ENCODE measurements at regions not wholly inside any gene's neighbourhood (a gene's known extent, or its start where the extent isn't known, plus 50 kb on each side); places are given as distances from the start of the nearest gene placed in this dataset.
"Not testable (repeated sequence)": the region's sequence is repeated elsewhere in the genome, so short reads cannot be mapped to it uniquely, and the experiment has no call there.

DNA sequence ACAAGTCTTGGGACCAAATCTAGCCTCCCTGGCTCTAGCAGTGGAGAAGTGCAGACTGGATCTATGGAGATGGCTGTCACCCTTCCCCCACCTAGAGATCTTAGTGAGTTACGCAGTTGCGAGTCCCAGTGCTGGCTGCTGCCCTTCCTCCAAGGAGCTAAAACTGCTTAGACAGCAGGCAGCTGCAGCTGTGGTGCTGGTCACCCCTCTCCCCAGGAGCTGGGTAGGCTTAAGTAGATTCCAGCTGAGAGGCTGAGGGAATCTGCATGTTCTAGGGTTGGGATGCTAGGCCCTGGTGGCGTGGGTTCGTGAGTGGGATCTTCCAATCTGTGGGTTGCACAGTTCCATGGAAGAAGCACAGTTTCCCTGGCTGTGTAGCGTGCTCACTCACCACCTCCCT, 120.2 kb downstream of the SLC35B3 start:
- no peaks in the 10 kb centered on the region for H3K4me1 Mint-ChIP-seq (ENCODE audit: low read depth in 2 of 2)
- H3K4me3 Mint-ChIP-seq = no peak overlapping the region
- peaks cover 0 to 13% of the 10 kb centered on the region in 2 donors for H3K27me3 Mint-ChIP-seq
- H3K9me3 Mint-ChIP-seq = peaks cover 16% of the 10 kb centered on the region
- no peak for DNase-seq (ENCODE audit: low spot score)
- peak in 1 of 2 donors; percentile 33 for ATAC-seq
- peaks cover 6% of the 10 kb centered on the region for H3K36me3 Mint-ChIP-seq
- no peak overlapping the region for H3K27ac Mint-ChIP-seq

DNA sequence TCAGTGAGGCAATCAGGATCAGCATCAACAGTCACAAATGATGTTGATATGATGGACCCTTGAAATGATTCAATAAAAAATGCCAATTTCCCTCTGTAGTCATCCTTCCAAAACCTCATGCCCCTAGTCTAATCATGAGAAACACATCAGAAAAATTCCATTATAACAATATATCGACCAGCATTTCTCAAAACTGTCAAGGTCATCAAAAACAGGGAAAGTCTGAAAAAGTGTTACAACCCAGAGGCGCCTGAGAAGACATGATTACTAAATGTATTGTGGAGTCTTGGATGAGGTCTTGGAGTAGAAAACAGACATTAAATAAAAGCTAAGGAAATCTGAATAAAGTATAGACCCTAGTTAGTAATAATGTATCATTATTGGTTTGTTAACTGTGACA, 133.8 kb downstream of the SLC35B3 start:
- DNase-seq (ENCODE audit: low spot score) = no peak
- Mint-ChIP-seq H3K4me1 (ENCODE audit: low read depth in 2 of 2) (no peaks in the 10 kb centered on the region), H3K27me3 (peaks cover 0 to 2% of the 10 kb centered on the region in 2 donors)

DNA sequence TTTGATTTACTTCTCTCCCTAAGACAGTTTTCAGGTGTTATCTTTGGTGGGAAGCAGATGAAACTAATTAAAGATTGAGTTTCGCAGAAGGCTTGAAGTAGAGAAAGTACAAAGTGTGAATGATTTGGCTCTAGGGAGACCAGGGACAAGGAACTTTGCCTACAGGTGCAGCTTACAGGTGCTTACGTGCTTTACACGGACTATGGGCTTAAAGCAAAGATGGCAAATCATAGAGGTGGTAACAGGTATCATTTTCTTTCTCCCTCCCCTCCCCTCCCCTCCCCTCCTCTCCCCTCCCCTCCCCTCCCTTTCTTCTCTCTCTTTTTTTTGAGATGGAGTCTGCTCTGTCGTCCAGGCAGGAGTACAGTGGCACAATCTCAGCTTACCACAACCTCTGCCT, 136.3 kb downstream of the SLC35B3 start:
- H3K27me3 Mint-ChIP-seq = peaks cover 0 to 4% of the 10 kb centered on the region in 2 donors
- H3K9me3 Mint-ChIP-seq = peaks cover 5% of the 10 kb centered on the region
- DNase-seq (ENCODE audit: low spot score) (no peak), ATAC-seq (no peak)
- H3K36me3 Mint-ChIP-seq = no peaks in the 10 kb centered on the region
- no peak overlapping the region for H3K27ac Mint-ChIP-seq
- no peaks in the 10 kb centered on the region for H3K4me1 Mint-ChIP-seq (ENCODE audit: low read depth in 2 of 2)
- H3K4me3 Mint-ChIP-seq = no peak overlapping the region

More for the DNA sequence above, 133.8 kb downstream of the SLC35B3 start:
- H3K4me3 Mint-ChIP-seq = no peak overlapping the region
- ATAC-seq = no peak
- H3K27ac Mint-ChIP-seq = no peak overlapping the region
- peaks cover 11% of the 10 kb centered on the region for H3K9me3 Mint-ChIP-seq
- H3K36me3 Mint-ChIP-seq = no peaks in the 10 kb centered on the region

DNA sequence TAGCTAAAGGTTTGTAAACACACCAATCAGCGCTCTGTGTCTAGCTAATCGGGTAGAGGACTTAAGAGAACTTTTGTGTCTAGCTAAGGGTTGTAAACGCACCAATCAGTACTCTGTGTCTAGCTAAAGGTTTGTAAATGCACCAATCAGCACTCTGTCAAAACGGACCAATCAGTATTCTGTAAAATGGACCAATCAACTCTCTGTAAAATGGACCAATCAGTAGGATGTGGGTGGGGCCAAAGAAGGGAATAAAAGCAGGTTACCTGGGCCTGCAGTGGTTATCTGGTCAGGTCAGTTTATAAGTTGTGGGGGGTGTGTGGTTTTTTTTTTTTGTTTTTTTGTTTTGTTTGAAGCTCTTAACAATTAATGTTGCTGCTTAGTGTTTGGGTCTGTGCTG, 152.4 kb downstream of the SLC35B3 start:
- not testable (repeated sequence) for H3K27ac Mint-ChIP-seq, H3K36me3 Mint-ChIP-seq, H3K9me3 Mint-ChIP-seq

DNA sequence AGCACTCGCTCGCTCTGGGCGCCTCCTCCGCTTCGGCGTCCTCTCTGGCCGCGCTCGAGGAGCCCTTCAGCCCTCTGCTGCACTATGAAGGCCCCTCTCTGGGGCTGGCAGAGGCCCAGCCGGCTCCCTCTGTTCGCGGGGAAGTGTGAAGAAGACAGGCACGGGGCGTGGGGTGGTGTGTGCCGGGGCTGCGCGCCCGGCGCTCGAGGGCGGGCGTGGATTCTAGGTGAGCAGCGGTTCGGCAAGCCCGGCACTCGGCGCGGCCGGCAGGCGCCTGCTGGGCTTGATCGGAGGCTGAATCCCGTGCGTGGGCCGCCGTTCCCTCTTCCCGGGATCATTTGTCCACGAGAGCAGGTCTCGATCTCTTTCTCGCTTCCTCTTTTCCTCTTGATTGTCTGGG, 153.0 kb downstream of the SLC35B3 start:
- H3K27ac Mint-ChIP-seq = no peak overlapping the region
- peaks cover 5% of the 10 kb centered on the region for H3K9me3 Mint-ChIP-seq
- DNase-seq (ENCODE audit: low spot score) = no peak
- peak in 1 of 2 donors; percentile 15 for ATAC-seq
- H3K27me3 Mint-ChIP-seq = peaks cover 0 to 1% of the 10 kb centered on the region in 2 donors
- no peaks in the 10 kb centered on the region for H3K36me3 Mint-ChIP-seq
- H3K4me1 Mint-ChIP-seq (ENCODE audit: low read depth in 2 of 2) = peaks cover 3 to 9% of the 10 kb centered on the region in 2 donors
- H3K4me3 Mint-ChIP-seq = no peak overlapping the region

More for the DNA sequence above, 152.4 kb downstream of the SLC35B3 start:
- DNase-seq (ENCODE audit: low spot score); ATAC-seq; H3K27me3 Mint-ChIP-seq; H3K4me1 Mint-ChIP-seq (ENCODE audit: low read depth in 2 of 2); H3K4me3 Mint-ChIP-seq: not testable (repeated sequence)

DNA sequence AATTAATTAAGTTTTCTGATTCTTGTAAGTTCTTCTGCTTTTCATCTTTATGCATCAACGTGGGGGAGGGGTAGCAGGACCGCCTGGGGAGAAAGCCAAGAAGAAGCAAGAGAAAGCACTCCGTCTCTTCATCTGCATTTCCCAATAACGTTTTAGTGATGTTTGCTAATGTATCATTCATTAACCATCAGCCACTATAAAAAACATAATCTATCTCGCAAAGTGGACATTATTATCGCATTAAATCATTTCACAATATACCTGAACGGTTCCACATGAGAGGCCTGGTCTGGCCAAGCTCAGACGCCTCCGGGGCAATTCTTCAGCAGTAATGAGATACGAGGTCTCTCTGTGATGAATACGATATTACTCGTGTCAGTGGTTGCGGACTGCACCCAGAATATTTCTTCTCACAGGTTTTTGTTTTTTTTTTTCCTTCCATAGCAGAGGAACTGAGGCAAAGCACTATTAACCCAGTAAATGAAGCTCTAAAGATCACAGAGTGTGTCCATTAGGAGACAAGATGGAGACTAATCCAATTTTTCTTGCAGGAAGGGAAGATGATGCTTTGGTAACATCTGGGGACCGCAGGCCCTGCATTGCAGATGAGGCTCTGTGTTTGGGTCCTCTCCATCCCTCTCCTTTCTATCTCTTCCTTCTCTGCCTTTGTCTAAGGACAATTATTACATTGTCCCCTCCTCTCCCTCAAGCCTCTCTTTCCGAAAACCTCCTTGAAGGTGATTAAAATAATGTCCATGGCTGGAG, 156.1 kb downstream of the SLC35B3 start:
- Mint-ChIP-seq H3K4me3 (no peak overlapping the region), H3K9me3 (no peaks in the 10 kb centered on the region), H3K36me3 (no peaks in the 10 kb centered on the region), H3K27ac (no peak overlapping the region), H3K4me1 (ENCODE audit: low read depth in 2 of 2) (peaks cover 3 to 9% of the 10 kb centered on the region in 2 donors), H3K27me3 (peaks cover 0 to 3% of the 10 kb centered on the region in 2 donors)
- DNase-seq (ENCODE audit: low spot score) (no peak), ATAC-seq (no peak)

DNA sequence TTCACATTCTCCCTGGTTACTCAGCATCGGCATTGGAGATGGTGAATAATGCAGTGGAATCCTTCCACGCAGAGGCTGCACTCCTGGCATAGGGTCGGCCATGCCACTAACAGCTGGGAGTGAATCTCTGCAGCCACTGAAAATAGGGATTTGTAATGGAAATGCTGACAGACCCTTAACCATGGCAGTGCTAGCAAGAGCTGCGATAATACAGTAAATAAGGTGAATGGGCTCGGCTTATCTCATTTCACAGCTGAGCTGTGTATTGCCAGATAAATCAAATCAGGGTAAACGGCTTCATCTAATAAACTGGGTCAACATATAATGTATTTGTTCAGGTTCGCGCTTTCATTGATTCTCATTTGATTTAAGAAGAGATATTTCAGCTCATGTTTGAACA, 156.8 kb downstream of the SLC35B3 start:
- no peak for ATAC-seq
- DNase-seq (ENCODE audit: low spot score) = no peak
- Mint-ChIP-seq H3K36me3 (no peaks in the 10 kb centered on the region), H3K4me3 (no peak overlapping the region), H3K27me3 (peaks cover 0 to 3% of the 10 kb centered on the region in 2 donors), H3K27ac (no peak overlapping the region), H3K9me3 (no peaks in the 10 kb centered on the region), H3K4me1 (ENCODE audit: low read depth in 2 of 2) (peaks cover 3 to 9% of the 10 kb centered on the region in 2 donors)

DNA sequence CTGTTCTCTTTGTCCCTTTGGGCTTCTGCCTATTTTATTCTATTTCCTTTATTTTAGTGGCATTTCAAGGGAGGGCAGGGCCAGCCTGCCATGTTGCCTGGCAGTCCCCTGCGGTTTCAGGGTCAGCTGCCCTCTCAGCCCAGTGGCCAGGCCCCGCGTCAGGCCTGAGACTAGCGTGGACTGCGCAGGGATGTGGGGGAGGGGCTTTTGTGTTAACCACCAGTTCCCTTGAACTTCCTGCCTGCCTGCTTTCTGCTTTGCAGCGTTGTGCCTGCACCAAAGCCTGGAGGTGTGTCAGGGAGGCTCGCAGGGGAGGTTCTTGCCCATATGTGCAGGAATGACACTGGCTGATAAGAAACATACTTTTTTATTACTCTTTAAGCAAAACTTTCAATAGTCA, 157.6 kb downstream of the SLC35B3 start:
- DNase-seq (ENCODE audit: low spot score) = no peak

DNA sequence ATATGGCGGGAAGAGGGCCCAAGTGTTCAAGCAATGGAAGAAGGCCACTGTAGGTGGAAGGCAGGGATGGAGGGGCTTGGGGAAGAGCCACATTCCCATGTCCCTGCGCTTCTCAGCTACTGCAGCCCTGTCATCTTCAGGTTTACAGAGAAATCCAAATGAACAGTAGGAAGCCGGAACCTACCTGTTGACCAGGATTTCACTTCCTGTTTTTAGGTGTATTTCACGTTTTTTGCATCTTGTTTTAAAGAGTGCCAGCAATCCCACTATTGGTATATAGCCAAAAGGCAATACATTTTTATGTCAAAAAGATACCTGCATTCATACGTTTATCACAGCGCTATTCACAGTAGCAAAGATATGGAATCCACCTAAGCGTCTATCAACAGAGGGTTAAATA, 159.2 kb downstream of the SLC35B3 start:
- peaks cover 0 to 9% of the 10 kb centered on the region in 2 donors for H3K4me1 Mint-ChIP-seq (ENCODE audit: low read depth in 2 of 2)
- peaks cover 0 to 3% of the 10 kb centered on the region in 2 donors for H3K27me3 Mint-ChIP-seq
- no peaks in the 10 kb centered on the region for H3K9me3 Mint-ChIP-seq
- H3K27ac Mint-ChIP-seq = no peak overlapping the region
- H3K36me3 Mint-ChIP-seq = no peaks in the 10 kb centered on the region
- ATAC-seq (no peak), DNase-seq (ENCODE audit: low spot score) (no peak)
- no peak overlapping the region for H3K4me3 Mint-ChIP-seq

More for the DNA sequence above, 157.6 kb downstream of the SLC35B3 start:
- no peak overlapping the region for H3K4me3 Mint-ChIP-seq
- peaks cover 2 to 9% of the 10 kb centered on the region in 2 donors for H3K4me1 Mint-ChIP-seq (ENCODE audit: low read depth in 2 of 2)
- H3K9me3 Mint-ChIP-seq = no peaks in the 10 kb centered on the region
- ATAC-seq = peak in 1 of 2 donors; percentile 57
- H3K36me3 Mint-ChIP-seq = no peaks in the 10 kb centered on the region
- H3K27ac Mint-ChIP-seq = no peak overlapping the region
- H3K27me3 Mint-ChIP-seq = peaks cover 0 to 3% of the 10 kb centered on the region in 2 donors

DNA sequence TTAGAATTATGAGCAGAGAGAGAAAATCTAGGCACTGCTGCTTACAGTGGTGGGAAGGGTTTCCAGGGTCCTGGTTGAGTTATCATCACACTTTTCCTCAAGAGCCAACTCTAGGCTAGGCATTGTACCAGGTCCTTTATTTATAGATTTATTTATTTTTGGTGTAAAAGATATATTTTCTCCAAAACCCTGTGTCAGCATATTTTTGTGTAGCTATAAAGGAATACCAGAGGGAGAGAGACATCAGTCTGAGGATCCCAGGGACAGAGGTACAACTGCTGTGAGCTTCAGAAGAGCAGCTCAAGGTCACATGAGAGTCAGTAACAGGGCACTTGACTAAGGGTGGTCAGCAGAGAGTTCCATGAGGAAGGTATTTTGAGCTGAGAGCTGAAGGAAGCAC, 159.7 kb downstream of the SLC35B3 start:
- H3K4me3 Mint-ChIP-seq = no peak overlapping the region
- DNase-seq (ENCODE audit: low spot score) (no peak), ATAC-seq (no peak)
- H3K4me1 Mint-ChIP-seq (ENCODE audit: low read depth in 2 of 2) = peaks cover 0 to 9% of the 10 kb centered on the region in 2 donors
- peaks cover 0 to 3% of the 10 kb centered on the region in 2 donors for H3K27me3 Mint-ChIP-seq
- H3K27ac Mint-ChIP-seq = no peak overlapping the region
- no peaks in the 10 kb centered on the region for H3K36me3 Mint-ChIP-seq
- no peaks in the 10 kb centered on the region for H3K9me3 Mint-ChIP-seq

DNA sequence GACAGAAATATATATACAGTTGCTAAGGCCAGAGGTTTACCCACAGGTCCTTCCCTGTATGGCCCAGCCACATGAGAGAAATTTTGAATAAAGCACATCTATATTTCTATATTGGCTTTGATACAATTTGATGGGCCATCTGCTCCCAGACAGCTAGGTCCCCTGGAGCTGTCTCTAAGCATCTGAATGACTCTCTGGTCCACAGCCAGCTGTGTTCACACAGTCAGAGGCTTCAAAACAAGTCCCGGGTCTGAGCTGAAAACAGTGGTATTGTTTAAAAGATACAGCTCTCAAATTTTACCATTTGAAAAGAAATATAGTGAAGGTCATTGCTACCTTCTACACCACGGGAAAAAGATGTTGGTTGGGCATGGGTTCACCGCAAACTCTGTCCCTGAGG, 161.1 kb downstream of the SLC35B3 start:
- peaks cover 0 to 9% of the 10 kb centered on the region in 2 donors for H3K4me1 Mint-ChIP-seq (ENCODE audit: low read depth in 2 of 2)
- H3K27ac Mint-ChIP-seq = no peak overlapping the region
- no peak overlapping the region for H3K4me3 Mint-ChIP-seq
- peaks cover 0 to 3% of the 10 kb centered on the region in 2 donors for H3K27me3 Mint-ChIP-seq
- DNase-seq (ENCODE audit: low spot score) (no peak), ATAC-seq (no peak)
- H3K9me3 Mint-ChIP-seq = peaks cover 2% of the 10 kb centered on the region
- H3K36me3 Mint-ChIP-seq = no peaks in the 10 kb centered on the region

DNA sequence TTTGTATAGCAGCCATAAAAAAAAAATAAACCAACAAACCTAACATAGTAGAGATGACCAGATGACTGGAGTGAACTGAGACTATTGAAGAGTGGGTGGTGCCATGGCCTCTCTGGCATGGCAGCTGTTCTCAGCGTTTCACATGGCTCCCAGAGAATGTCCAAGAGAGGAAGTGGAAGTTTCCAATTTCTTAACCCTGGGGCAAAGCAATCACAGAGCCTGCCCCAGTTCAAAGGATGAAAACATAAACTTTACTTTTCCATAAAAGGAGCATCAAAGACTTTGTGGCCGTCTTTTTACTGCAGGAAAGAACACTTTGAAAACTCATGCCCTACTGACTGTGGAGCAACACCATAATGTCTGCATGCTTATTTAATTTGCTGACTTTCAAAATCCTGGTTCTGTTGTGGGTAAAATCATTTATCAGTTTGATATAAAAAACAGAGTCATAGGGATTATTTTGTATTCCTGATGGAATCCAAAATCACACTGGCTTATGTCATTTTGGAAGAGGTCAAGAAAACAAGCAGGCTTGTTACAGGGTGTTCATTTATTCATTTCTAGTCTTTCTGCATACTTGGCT, 165.4 kb downstream of the SLC35B3 start:
- H3K4me1 Mint-ChIP-seq (ENCODE audit: low read depth in 2 of 2) = no peaks in the 10 kb centered on the region
- ATAC-seq (no peak), DNase-seq (ENCODE audit: low spot score) (no peak)
- peaks cover 4% of the 10 kb centered on the region for H3K9me3 Mint-ChIP-seq
- H3K4me3 Mint-ChIP-seq = no peak overlapping the region
- H3K27ac Mint-ChIP-seq = no peak overlapping the region
- no peaks in the 10 kb centered on the region for H3K36me3 Mint-ChIP-seq
- H3K27me3 Mint-ChIP-seq = peaks cover 0 to 8% of the 10 kb centered on the region in 2 donors

DNA sequence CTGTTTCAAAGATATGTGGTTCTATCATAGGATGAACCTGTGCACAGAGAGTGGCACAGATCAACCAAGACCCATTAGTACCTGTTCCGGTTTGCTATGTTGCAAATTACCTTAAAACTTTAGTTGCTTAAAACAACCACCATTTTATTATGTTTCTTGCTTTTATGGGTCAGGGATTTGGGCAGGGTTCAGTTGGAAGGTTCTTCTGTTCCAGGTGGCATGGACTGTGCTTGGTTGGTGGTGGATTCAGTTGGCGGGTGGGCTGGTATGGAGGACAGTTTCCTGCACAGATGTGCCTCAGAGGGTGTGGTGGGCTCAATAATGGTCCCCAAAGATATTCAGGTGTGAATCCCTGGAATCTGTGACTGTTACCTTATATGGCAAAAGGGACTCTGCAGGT, 166.3 kb downstream of the SLC35B3 start:
- DNase-seq (ENCODE audit: low spot score) = no peak
- H3K4me3 Mint-ChIP-seq = no peak overlapping the region
- H3K4me1 Mint-ChIP-seq (ENCODE audit: low read depth in 2 of 2) = no peaks in the 10 kb centered on the region
- H3K27ac Mint-ChIP-seq = no peak overlapping the region
- no peaks in the 10 kb centered on the region for H3K36me3 Mint-ChIP-seq
- ATAC-seq = no peak
- peaks cover 4% of the 10 kb centered on the region for H3K9me3 Mint-ChIP-seq
- peaks cover 0 to 8% of the 10 kb centered on the region in 2 donors for H3K27me3 Mint-ChIP-seq

DNA sequence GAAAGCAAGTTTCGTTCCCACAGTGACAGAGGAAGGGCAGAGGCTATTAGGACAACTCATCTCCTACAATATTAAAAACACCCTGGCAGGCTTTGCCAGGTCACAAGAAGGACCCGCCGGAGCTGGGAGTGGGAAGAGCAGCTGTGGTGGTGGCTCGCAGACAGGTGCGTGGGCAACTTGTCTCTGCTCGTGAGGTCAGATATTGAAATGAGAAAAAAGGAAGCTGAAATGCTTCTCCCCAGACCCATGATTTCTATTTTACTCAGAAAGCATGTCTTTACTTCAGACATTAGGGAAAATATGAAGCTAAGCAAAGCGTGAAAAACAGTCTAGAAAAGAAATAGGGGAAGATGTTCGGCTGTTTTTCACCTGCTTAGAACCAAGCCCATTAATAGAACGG, 166.3 kb upstream of the EEF1E1 start:
- Mint-ChIP-seq H3K9me3 (peaks cover 4% of the 10 kb centered on the region), H3K36me3 (no peaks in the 10 kb centered on the region), H3K4me1 (ENCODE audit: low read depth in 2 of 2) (no peaks in the 10 kb centered on the region), H3K4me3 (no peak overlapping the region), H3K27ac (no peak overlapping the region), H3K27me3 (peaks cover 0 to 8% of the 10 kb centered on the region in 2 donors)
- DNase-seq (ENCODE audit: low spot score) (no peak), ATAC-seq (no peak)

Data from natural killer cell treated with Interleukin-12 subunit alpha and Interleukin-12 subunit beta and Interleukin-15 and Interleukin-18, amount 100 ng/mL, for 72 hours (primary cell).